Keratinocyte (primary cell): ENCODE measurements at regions not wholly inside any gene's neighbourhood (a gene's known extent, or its start where the extent isn't known, plus 50 kb on each side); places are given as distances from the start of the nearest gene placed in this dataset.

ENCODE experiments used
- DNase-seq: peaks from one replicate; pipeline ENCODE4 v3.0.0-alpha.2; 2011; ENCODE audit warnings: low read depth, missing footprints, low spot score
- FAIRE-seq: peaks from 2 replicates; lab custom pipeline; 2011; peaks lifted over from hg19 to GRCh38; lab: Jason Lieb, UNC
- H2AFZ ChIP-seq: 2 replicates; pipeline ENCODE4 v1.6.0; 2012; ENCODE audit warnings: low read length, control low read depth, inconsistent platforms; ENCODE audit not compliant: control insufficient read depth
- H3K27ac ChIP-seq: 2 replicates; pipeline ENCODE4 v1.5.1; 2011; ENCODE audit warnings: low read length; ENCODE audit not compliant: control insufficient read depth, insufficient read depth
- H3K27me3 ChIP-seq: 3 replicates; pipeline ENCODE4 v1.6.0; 2011; ENCODE audit warnings: low read length; ENCODE audit not compliant: control insufficient read depth, insufficient read depth; ENCODE audit errors: extremely low read depth
- H3K36me3 ChIP-seq, 2 experiments: 2 replicates in 1 of 2; 3 replicates in 1 of 2; pipeline ENCODE4 v1.5.1; 2011; ENCODE audit warnings: low read length in 2 of 2, mild to moderate bottlenecking in 1 of 2; ENCODE audit not compliant: control insufficient read depth in 2 of 2, insufficient read depth in 2 of 2; ENCODE audit errors: extremely low read depth in 1 of 2
- H3K4me1 ChIP-seq: 3 replicates; pipeline ENCODE4 v1.5.1; 2011; ENCODE audit warnings: low read length; ENCODE audit not compliant: control insufficient read depth, insufficient read depth; ENCODE audit errors: extremely low read depth
- H3K4me2 ChIP-seq: 3 replicates; pipeline ENCODE4 v1.6.0; 2011; ENCODE audit warnings: low read depth, low read length; ENCODE audit not compliant: control insufficient read depth, insufficient read depth; ENCODE audit errors: extremely low read depth
- H3K4me3 ChIP-seq, 3 experiments: fragments of 200-600 bp in 1 of 3; sonication (generic) in 1 of 3; 2 replicates in 2 of 3; 3 replicates in 1 of 3; pipeline ENCODE4 v1.5.1; 2011 to 2016; ENCODE audit warnings: low read length in 3 of 3, mild to moderate bottlenecking in 3 of 3, control low read depth in 2 of 3, inconsistent platforms in 1 of 3, low read depth in 1 of 3, mixed read lengths in 1 of 3, mixed run types in 1 of 3, moderate library complexity in 1 of 3; ENCODE audit not compliant: control insufficient read depth in 2 of 3, insufficient read depth in 2 of 3; ENCODE audit errors: extremely low read depth in 1 of 3
- H3K79me2 ChIP-seq: 2 replicates; pipeline ENCODE4 v1.6.0; 2012; ENCODE audit warnings: low read length; ENCODE audit not compliant: control insufficient read depth, insufficient read depth
- H3K9ac ChIP-seq: 3 replicates; pipeline ENCODE4 v1.6.0; 2011; ENCODE audit warnings: low read length; ENCODE audit not compliant: control insufficient read depth, insufficient read depth; ENCODE audit errors: extremely low read depth
- H3K9me1 ChIP-seq: 3 replicates; pipeline ENCODE4 v1.6.0; 2011; ENCODE audit warnings: low read length; ENCODE audit not compliant: control insufficient read depth, insufficient read depth; ENCODE audit errors: extremely low read depth
- H3K9me3 ChIP-seq: 2 replicates; pipeline ENCODE4 v1.5.1; 2012; ENCODE audit warnings: low read depth, low read length; ENCODE audit not compliant: control insufficient read depth
- H4K20me1 ChIP-seq: 3 replicates; pipeline ENCODE4 v1.6.0; 2011; ENCODE audit warnings: low read length; ENCODE audit not compliant: control insufficient read depth, insufficient read depth; ENCODE audit errors: extremely low read depth
- CTCF ChIP-seq, 3 experiments: IDR thresholded peaks in 1 of 3; conservative IDR thresholded peaks in 1 of 3; optimal IDR thresholded peaks in 1 of 3; 2 replicates in 2 of 3; 3 replicates in 1 of 3; pipeline versions ENCODE3 to v1.5.1; 2011; ENCODE audit warnings: low read length in 3 of 3, mild to moderate bottlenecking in 3 of 3, moderate library complexity in 2 of 3, control low read depth in 1 of 3, inconsistent platforms in 1 of 3; ENCODE audit not compliant: insufficient read depth in 2 of 3; ENCODE audit errors: extremely low read depth in 1 of 3
- EZH2 ChIP-seq: IDR thresholded peaks from one replicate; pipeline ENCODE4 v1.6.1; 2012; ENCODE audit warnings: inconsistent platforms, mild to moderate bottlenecking, low read length, moderate library complexity
- dilution Hi-C: fragments of 300-500 bp; cut with MboI; formaldehyde crosslinking; loops from one replicate; pipeline ENCODE4 v1.7.0; 2020; ENCODE audit warnings: low sequenced_read_pairs; ENCODE audit not compliant: extremely low pct_ligation_motif_present

GRCh38 chr2:152238016-152238415 lies 62.5 kb upstream of the STAM2 start:
- Histone ChIP-seq H4K20me1 (no peaks in the 10 kb centered on the region), H3K79me2 (no peaks in the 10 kb centered on the region), H3K27ac (no peak overlapping the region), H3K9me1 (no peaks in the 10 kb centered on the region), H3K36me3 (no peaks in the 10 kb centered on the region), H3K27me3 (no peaks in the 10 kb centered on the region), H3K4me1 (peaks cover 35% of the 10 kb centered on the region), H2AFZ (no peak overlapping the region), H3K9me3 (peaks cover 5% of the 10 kb centered on the region), H3K4me2 (no peak overlapping the region), H3K9ac (no peak overlapping the region), H3K4me3 (no peak overlapping the region)
- DNase-seq (no peak), FAIRE-seq (no peak)
- dilution Hi-C loops, result no loop called here
- TF ChIP-seq EZH2 (no peak), CTCF (optimal IDR thresholded peaks at IDR 0.05 in 1 of 3, IDR thresholded peaks at IDR 0.05 in 1 of 3, conservative IDR thresholded peaks at IDR 0.05 in 1 of 3; ENCODE audit: extremely low read depth in 1 of 3, insufficient read depth in 2 of 3, low read length in 3 of 3) (no peak)

- Histone ChIP-seq H3K36me3 (no peaks in the 10 kb centered on the region), H4K20me1 (no peaks in the 10 kb centered on the region), H3K4me3 (no peak overlapping the region), H3K9me3 (peaks cover 5% of the 10 kb centered on the region), H3K27ac (peak overlapping the region; percentile 80), H3K4me1 (peaks cover 37% of the 10 kb centered on the region), H3K27me3 (no peaks in the 10 kb centered on the region), H2AFZ (no peak overlapping the region), H3K4me2 (peak overlapping the region; percentile 69), H3K79me2 (no peaks in the 10 kb centered on the region), H3K9ac (no peak overlapping the region), H3K9me1 (no peaks in the 10 kb centered on the region)
- FAIRE-seq (peak; percentile 98), DNase-seq (peak; percentile 77)
- no peak for TF ChIP-seq EZH2
- no peak for TF ChIP-seq CTCF (optimal IDR thresholded peaks at IDR 0.05 in 1 of 3, IDR thresholded peaks at IDR 0.05 in 1 of 3, conservative IDR thresholded peaks at IDR 0.05 in 1 of 3; ENCODE audit: extremely low read depth in 1 of 3, insufficient read depth in 2 of 3, low read length in 3 of 3)
- dilution Hi-C loops, result no loop called here
Measured at GRCh38 chr2:152240559-152241231, 65.1 kb upstream of the STAM2 start.
